Activated CD8-positive, alpha-beta memory T cell treated with anti-CD3 and anti-CD28 coated beads, Interleukin-2, amount 10 ng/mL, durations not matched to agents 7 days and 5 days (primary cell): ENCODE measurements at regions not wholly inside any gene's neighbourhood (a gene's known extent, or its start where the extent isn't known, plus 50 kb on each side); places are given as distances from the start of the nearest gene placed in this dataset.
"Not testable (repeated sequence)": the region's sequence is repeated elsewhere in the genome, so short reads cannot be mapped to it uniquely, and the experiment has no call there.

Source experiments
- ATAC-seq: fragments of 150-1000 bp; cut with Tn5 transposase; one replicate; pipeline ENCODE4 v1.10.0; 2021; ENCODE audit warnings: moderate library complexity
- CTCF ChIA-PET: fragments of 350-600 bp; sonication (Branson Sonifier 250); formaldehyde crosslinking; loops from one replicate; lab custom pipeline; 2021; ENCODE audit warnings: antibody characterized with exemption; lab: Charles Lee
- DNase-seq: peaks from one replicate; pipeline ENCODE4 v3.0.0-alpha.2; 2020
- H3K27ac Mint-ChIP-seq: one replicate; pipeline ENCODE4 v1.8.0; 2021; ENCODE audit warnings: mild to moderate bottlenecking, mixed read lengths
- H3K27me3 Mint-ChIP-seq: one replicate; pipeline ENCODE4 v1.8.0; 2021; ENCODE audit warnings: mixed read lengths
- H3K36me3 Mint-ChIP-seq: one replicate; pipeline ENCODE4 v1.8.0; 2021; ENCODE audit warnings: mild to moderate bottlenecking, mixed read lengths
- H3K4me1 Mint-ChIP-seq: one replicate; pipeline ENCODE4 v1.8.0; 2021; ENCODE audit warnings: mixed read lengths
- H3K4me3 Mint-ChIP-seq: one replicate; pipeline ENCODE4 v1.8.0; 2021; ENCODE audit warnings: mild to moderate bottlenecking, moderate library complexity, mixed read lengths
- H3K9me3 Mint-ChIP-seq: one replicate; pipeline ENCODE4 v1.8.0; 2022; ENCODE audit warnings: low read depth, mixed read lengths

GRCh38 chr3:137304313-137305056, 346.7 kb downstream of the IL20RB start:
- DNase-seq (no peak), ATAC-seq (no peak)
- Mint-ChIP-seq H3K27me3 (no peaks in the 10 kb centered on the region), H3K9me3 (no peaks in the 10 kb centered on the region), H3K4me3 (no peak overlapping the region), H3K27ac (no peak overlapping the region), H3K4me1 (no peaks in the 10 kb centered on the region), H3K36me3 (no peaks in the 10 kb centered on the region)
- CTCF ChIA-PET, result no interaction called here

GRCh38 chr3:137324114-137324513, 366.3 kb downstream of the IL20RB start:
- H3K9me3 Mint-ChIP-seq, result peaks cover 4% of the 10 kb centered on the region
- ATAC-seq, result no peak
- no peak overlapping the region for H3K27ac Mint-ChIP-seq
- DNase-seq, result no peak
- CTCF ChIA-PET, result no interaction called here
- H3K4me1 Mint-ChIP-seq, result no peaks in the 10 kb centered on the region
- no peaks in the 10 kb centered on the region for H3K36me3 Mint-ChIP-seq
- no peaks in the 10 kb centered on the region for H3K27me3 Mint-ChIP-seq
- H3K4me3 Mint-ChIP-seq, result no peak overlapping the region

DNA sequence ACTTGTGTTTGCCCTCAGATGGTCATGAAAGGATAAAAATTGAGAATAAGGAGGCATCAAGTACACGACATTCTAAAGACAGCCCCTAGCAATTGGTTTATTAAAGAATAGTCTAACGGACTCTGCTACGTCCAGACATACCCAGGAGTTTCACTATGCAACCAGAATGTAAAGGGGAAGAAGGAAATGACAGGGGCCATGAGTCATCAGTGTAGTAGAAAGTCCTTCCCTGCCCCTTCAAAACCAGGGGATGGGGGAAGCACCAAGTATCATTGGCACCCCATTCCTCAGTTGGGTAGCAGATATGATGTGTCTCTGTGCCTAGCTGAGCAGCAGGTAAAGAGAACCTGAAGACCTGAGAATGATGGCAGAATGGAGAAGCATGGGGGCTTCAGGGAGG, 367.4 kb downstream of the IL20RB start:
- Mint-ChIP-seq H3K27ac (no peak overlapping the region), H3K9me3 (peaks cover 4% of the 10 kb centered on the region), H3K4me3 (no peak overlapping the region), H3K27me3 (no peaks in the 10 kb centered on the region), H3K36me3 (no peaks in the 10 kb centered on the region), H3K4me1 (no peaks in the 10 kb centered on the region)
- DNase-seq, result no peak
- no peak for ATAC-seq
- CTCF ChIA-PET, result no interaction called here

- Mint-ChIP-seq H3K27ac (no peak overlapping the region), H3K4me3 (no peak overlapping the region), H3K27me3 (no peaks in the 10 kb centered on the region), H3K36me3 (no peaks in the 10 kb centered on the region), H3K4me1 (no peaks in the 10 kb centered on the region), H3K9me3 (peaks cover 5% of the 10 kb centered on the region)
- no peak for DNase-seq
- CTCF ChIA-PET, result no interaction called here
- ATAC-seq, result no peak
Observed at GRCh38 chr3:137325934-137326333, 368.2 kb downstream of the IL20RB start.

DNA sequence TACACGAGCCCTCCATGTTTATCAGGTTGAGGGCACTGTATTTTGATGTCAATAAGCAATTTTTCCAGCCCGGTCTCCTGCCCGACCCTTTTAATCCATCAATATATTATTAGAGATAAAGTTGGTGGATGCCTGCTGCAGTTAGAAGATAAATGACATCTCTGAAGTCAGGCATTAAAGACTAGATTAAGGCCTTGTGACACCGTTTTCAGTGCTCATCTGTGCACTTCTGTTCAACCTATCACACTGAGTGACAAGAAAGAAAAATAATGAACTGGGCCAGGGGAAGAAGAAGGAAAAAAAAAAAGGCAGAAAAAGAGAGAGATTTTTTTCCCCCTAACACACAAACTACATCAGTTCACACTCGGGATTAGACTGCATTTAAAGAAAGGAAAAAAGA, 371.8 kb downstream of the IL20RB start:
- no peak overlapping the region for H3K4me3 Mint-ChIP-seq
- H3K27me3 Mint-ChIP-seq, result no peaks in the 10 kb centered on the region
- H3K4me1 Mint-ChIP-seq, result no peaks in the 10 kb centered on the region
- ATAC-seq (no peak), DNase-seq (no peak)
- no peaks in the 10 kb centered on the region for H3K36me3 Mint-ChIP-seq
- H3K9me3 Mint-ChIP-seq, result peaks cover 4% of the 10 kb centered on the region
- H3K27ac Mint-ChIP-seq, result no peak overlapping the region
- CTCF ChIA-PET, result no interaction called here

GRCh38 chr3:137330246-137330645, 372.5 kb downstream of the IL20RB start:
- DNase-seq (no peak), ATAC-seq (no peak)
- Mint-ChIP-seq H3K27me3 (no peaks in the 10 kb centered on the region), H3K36me3 (no peaks in the 10 kb centered on the region), H3K9me3 (peaks cover 2% of the 10 kb centered on the region), H3K4me3 (no peak overlapping the region), H3K4me1 (no peaks in the 10 kb centered on the region), H3K27ac (no peak overlapping the region)
- CTCF ChIA-PET, result no interaction called here

- Mint-ChIP-seq H3K4me3 (no peak overlapping the region), H3K36me3 (no peaks in the 10 kb centered on the region), H3K27ac (no peak overlapping the region), H3K9me3 (peaks cover 2% of the 10 kb centered on the region), H3K27me3 (no peaks in the 10 kb centered on the region), H3K4me1 (no peaks in the 10 kb centered on the region)
- DNase-seq (no peak), ATAC-seq (no peak)
- CTCF ChIA-PET, result no interaction called here
Observed at GRCh38 chr3:137332297-137332696, 374.5 kb downstream of the IL20RB start.

DNA sequence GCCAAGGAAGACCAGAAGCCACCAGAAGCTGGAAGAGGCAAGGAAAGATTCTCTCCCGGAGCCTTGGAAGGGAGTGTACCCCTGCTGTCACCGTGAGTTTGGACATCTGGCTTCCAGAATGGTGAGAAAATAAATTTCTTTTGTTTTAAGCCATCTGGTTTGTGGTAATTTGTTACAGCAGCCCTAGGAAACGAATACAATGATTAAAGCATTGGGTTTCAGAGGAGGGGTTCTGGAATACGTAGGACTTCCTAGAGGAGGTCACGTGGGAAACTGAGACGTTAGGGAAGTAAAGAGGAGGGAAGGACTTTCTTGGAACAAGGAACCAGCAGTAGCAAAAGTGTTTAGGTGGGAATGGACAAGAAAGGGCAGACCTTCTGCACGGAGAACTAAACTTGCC, 377.7 kb downstream of the IL20RB start:
- H3K4me3 Mint-ChIP-seq, result no peak overlapping the region

DNA sequence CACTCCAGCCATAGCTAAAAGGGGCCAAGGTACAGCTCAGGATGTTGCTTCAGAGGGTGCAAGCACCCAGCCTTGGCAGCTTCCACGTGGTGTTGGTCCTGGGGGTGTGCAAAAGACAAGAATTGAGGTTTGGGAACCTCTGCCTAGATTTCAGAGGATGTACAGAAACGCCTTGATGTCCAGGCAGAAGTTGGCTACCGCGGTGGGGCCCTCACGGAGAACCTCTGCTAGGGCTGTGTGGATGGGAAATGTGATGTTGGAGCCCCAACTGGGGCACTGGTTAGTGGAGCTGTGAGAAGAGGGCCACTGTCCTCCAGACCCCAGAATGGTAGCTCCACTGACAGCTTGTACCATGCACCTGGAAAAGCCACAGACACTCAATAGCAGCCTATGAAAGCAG, 380.6 kb downstream of the IL20RB start:
- not testable (repeated sequence) for H3K4me3 Mint-ChIP-seq

More for the DNA sequence above, 377.7 kb downstream of the IL20RB start:
- no peaks in the 10 kb centered on the region for H3K4me1 Mint-ChIP-seq
- no peaks in the 10 kb centered on the region for H3K27me3 Mint-ChIP-seq
- no peak for DNase-seq
- no peak overlapping the region for H3K27ac Mint-ChIP-seq
- H3K36me3 Mint-ChIP-seq, result peaks cover 3% of the 10 kb centered on the region
- CTCF ChIA-PET, result no interaction called here
- H3K9me3 Mint-ChIP-seq, result peaks cover 14% of the 10 kb centered on the region
- ATAC-seq, result no peak

GRCh38 chr3:137343283-137343682, 385.5 kb downstream of the IL20RB start:
- Mint-ChIP-seq H3K36me3 (no peaks in the 10 kb centered on the region), H3K27ac (no peak overlapping the region), H3K4me1 (no peaks in the 10 kb centered on the region), H3K4me3 (no peak overlapping the region), H3K27me3 (no peaks in the 10 kb centered on the region), H3K9me3 (peaks cover 9% of the 10 kb centered on the region)
- CTCF ChIA-PET, result no interaction called here
- ATAC-seq (no peak), DNase-seq (no peak)

More for the DNA sequence above, 380.6 kb downstream of the IL20RB start:
- H3K27ac Mint-ChIP-seq, H3K4me1 Mint-ChIP-seq, CTCF ChIA-PET, ATAC-seq, H3K36me3 Mint-ChIP-seq, DNase-seq, H3K27me3 Mint-ChIP-seq: not testable (repeated sequence)
- H3K9me3 Mint-ChIP-seq, result peaks cover 12% of the 10 kb centered on the region

DNA sequence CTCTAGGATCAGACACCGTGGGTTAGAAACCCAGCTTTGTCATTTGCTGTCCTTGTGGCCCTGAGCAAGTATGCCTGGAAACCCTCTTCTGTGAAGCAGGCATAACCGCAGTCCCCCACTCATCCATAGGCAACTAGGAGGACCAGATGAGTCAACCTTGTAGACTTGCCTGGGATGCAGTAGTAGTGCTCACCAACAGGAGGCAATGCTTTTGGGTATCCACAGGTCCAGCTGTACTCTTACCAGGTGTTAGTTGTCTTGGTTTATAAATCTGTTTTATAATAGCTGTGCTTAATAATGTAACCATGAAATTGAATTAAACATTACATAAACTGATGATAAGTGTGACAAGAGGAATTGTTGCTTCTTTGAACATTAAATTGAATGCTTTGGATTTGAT, 389.3 kb downstream of the IL20RB start:
- Mint-ChIP-seq H3K4me3 (no peak overlapping the region), H3K36me3 (no peaks in the 10 kb centered on the region), H3K27ac (no peak overlapping the region), H3K27me3 (no peaks in the 10 kb centered on the region), H3K4me1 (no peaks in the 10 kb centered on the region), H3K9me3 (peaks cover 6% of the 10 kb centered on the region)
- ATAC-seq (no peak), DNase-seq (no peak)
- CTCF ChIA-PET, result no interaction called here

DNA sequence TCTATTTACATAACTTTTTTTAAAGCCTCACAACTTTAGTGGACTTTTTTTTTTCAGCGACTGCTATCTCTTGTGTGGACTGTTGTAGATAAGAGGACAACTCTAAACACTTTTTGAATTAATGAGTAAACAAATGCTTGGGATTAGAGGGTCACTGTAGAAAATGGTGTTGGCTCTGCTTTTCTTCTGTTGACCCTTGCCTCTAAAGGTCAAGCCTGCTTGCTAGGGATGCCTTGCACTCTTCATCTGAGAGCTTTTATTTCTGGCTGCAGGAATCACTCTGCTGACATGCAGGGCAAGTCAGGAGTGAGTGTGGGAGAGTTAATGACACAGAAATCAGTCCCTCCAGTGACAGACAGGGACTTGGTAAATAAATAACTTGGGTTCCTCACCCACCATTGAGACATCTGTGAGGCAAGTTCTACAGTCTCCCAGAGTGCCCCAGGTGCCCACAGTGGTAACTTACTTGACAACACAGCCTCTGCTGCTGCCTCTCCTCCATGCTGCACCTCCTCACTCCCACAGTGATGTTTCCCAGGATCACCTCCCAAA, 390.1 kb downstream of the IL20RB start:
- Mint-ChIP-seq H3K4me1 (no peaks in the 10 kb centered on the region), H3K27ac (no peak overlapping the region), H3K27me3 (no peaks in the 10 kb centered on the region), H3K9me3 (peaks cover 6% of the 10 kb centered on the region), H3K4me3 (no peak overlapping the region), H3K36me3 (no peaks in the 10 kb centered on the region)
- ATAC-seq (no peak), DNase-seq (no peak)
- CTCF ChIA-PET, result no interaction called here

- Mint-ChIP-seq H3K4me1 (no peaks in the 10 kb centered on the region), H3K27me3 (no peaks in the 10 kb centered on the region), H3K4me3 (no peak overlapping the region), H3K9me3 (peaks cover 6% of the 10 kb centered on the region), H3K36me3 (no peaks in the 10 kb centered on the region), H3K27ac (no peak overlapping the region)
- ATAC-seq, result no peak
- CTCF ChIA-PET, result no interaction called here
- DNase-seq, result no peak
Observed at GRCh38 chr3:137348936-137349335, 391.2 kb downstream of the IL20RB start.

DNA sequence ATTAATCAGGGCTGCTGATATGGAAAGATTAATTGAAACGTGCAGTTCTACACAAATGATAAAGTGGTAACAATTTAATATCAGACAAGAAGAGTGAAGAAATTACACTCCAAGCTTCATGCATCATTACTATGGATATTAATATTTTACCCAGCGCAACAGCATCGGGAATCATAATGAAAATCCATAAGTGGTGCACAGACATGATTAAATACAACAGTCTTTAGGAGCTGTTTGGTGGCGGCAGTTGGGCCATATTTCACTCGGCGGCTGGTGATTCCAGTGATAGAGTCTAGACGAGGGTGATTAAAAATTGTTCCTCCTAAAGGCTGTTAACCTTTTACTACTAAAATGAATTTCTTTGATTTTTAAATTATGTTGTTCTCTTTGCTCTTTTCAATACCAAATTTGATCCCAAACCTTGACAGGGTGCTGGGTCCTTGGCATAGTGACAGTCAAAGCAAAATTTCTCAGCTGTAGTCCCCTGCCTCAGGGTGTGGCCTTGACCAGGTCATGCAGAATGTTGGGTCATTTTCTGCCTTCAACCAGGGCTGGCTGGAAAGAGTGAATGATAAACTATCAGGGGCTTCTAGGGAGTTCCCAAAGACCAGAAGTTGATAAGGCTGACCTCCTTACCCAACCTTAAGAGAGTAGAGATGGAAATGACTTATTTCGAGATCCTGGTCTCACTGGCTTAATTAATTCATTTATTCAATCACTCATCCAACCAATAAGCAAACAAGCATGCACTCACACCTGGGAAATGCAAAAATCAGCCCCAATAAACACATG, 392.0 kb downstream of the IL20RB start:
- no peak for ATAC-seq

More for the DNA sequence above, 392.0 kb downstream of the IL20RB start:
- Mint-ChIP-seq H3K36me3 (no peaks in the 10 kb centered on the region), H3K27ac (no peak overlapping the region), H3K9me3 (peaks cover 6% of the 10 kb centered on the region), H3K4me1 (no peaks in the 10 kb centered on the region), H3K4me3 (no peak overlapping the region), H3K27me3 (no peaks in the 10 kb centered on the region)
- CTCF ChIA-PET, result no interaction called here
- DNase-seq, result no peak
